ENCODE measurements at regions not wholly inside any gene's neighbourhood (a gene's known extent, or its start where the extent isn't known, plus 50 kb on each side); places are given as distances from the start of the nearest gene placed in this dataset.

DNA sequence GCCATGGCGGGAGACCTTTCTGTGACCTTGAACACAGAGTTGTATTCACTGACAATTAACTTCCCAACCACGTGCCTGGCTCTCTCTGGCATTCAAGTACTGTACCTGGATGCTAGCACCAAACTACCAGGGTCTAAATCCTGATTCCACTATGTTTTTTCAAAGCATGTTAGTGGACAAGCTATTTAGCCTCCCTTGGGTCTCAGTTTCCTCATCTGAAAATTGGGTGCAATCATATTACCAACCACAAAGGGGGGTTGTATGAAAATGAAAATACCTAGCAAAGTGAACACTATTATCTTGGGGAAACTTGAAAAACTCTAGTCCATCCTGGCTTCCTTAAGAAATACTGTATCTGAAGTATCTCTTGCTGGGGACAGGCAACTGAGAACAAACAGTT, 308.7 kb upstream of the SGK1 start:
- TF ChIP-seq, protein P1, sequence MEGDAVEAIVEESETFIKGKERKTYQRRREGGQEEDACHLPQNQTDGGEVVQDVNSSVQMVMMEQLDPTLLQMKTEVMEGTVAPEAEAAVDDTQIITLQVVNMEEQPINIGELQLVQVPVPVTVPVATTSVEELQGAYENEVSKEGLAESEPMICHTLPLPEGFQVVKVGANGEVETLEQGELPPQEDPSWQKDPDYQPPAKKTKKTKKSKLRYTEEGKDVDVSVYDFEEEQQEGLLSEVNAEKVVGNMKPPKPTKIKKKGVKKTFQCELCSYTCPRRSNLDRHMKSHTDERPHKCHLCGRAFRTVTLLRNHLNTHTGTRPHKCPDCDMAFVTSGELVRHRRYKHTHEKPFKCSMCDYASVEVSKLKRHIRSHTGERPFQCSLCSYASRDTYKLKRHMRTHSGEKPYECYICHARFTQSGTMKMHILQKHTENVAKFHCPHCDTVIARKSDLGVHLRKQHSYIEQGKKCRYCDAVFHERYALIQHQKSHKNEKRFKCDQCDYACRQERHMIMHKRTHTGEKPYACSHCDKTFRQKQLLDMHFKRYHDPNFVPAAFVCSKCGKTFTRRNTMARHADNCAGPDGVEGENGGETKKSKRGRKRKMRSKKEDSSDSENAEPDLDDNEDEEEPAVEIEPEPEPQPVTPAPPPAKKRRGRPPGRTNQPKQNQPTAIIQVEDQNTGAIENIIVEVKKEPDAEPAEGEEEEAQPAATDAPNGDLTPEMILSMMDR (IDR thresholded peaks at IDR 0.05), result no peak
- TF ChIP-seq POLR2A (IDR thresholded peaks at IDR 0.05; ENCODE audit: low read depth) (no peak), EP300 (IDR thresholded peaks at IDR 0.05) (no peak), POLR2AphosphoS5 (IDR thresholded peaks at IDR 0.05) (no peak)
- H3K36me3 ChIP-seq, result no peaks in the 10 kb centered on the region
- intact Hi-C loops (cut with DNase I), result no loop called here
- WGBS, result 87% methylated on average over 2 of the region's 2 CpGs
- no peaks in the 10 kb centered on the region for H3K27me3 ChIP-seq
- no peak overlapping the region for H3K27ac ChIP-seq (replicated peaks in 1 of 4)
- H3K9me3 ChIP-seq, result no peaks in the 10 kb centered on the region
- no peak overlapping the region for H3K4me3 ChIP-seq
- no peaks in the 10 kb centered on the region for H3K4me1 ChIP-seq
- DNase-seq (ENCODE audit: extremely low spot score), result no peak

DNA sequence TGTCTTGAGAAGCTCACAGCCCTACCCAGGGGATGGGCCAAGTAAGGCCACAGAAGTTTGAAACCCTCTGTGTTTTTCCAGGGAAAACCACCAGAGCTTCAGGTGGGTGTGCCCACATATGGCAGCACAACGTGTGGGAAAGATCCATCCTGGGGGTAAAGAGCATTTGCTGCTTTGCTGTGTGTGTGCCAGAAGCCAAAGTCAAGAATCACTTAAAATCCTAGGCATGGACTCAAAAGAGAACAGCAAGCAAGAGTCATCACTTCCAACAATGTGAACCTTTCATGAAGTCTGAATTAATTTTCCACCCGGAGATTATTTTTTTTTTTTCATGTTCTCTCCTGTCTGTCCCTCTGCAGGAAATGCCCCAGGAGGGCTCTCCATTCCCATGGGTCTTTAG, 308.2 kb upstream of the SGK1 start:
- Histone ChIP-seq H3K4me1 (no peaks in the 10 kb centered on the region), H3K4me3 (no peak overlapping the region), H3K36me3 (no peaks in the 10 kb centered on the region), H3K27me3 (no peaks in the 10 kb centered on the region), H3K27ac (replicated peaks in 1 of 4) (no peak overlapping the region), H3K9me3 (no peaks in the 10 kb centered on the region)
- intact Hi-C loops (cut with DNase I), result no loop called here
- DNase-seq (ENCODE audit: extremely low spot score), result no peak
- WGBS, result 48% methylated on average over 2 of the region's 2 CpGs
- TF ChIP-seq, protein P1 (IDR thresholded peaks at IDR 0.05), result no peak
- TF ChIP-seq EP300 (IDR thresholded peaks at IDR 0.05), result no peak
- no peak for TF ChIP-seq POLR2A (IDR thresholded peaks at IDR 0.05; ENCODE audit: low read depth)
- no peak for TF ChIP-seq POLR2AphosphoS5 (IDR thresholded peaks at IDR 0.05)

DNA sequence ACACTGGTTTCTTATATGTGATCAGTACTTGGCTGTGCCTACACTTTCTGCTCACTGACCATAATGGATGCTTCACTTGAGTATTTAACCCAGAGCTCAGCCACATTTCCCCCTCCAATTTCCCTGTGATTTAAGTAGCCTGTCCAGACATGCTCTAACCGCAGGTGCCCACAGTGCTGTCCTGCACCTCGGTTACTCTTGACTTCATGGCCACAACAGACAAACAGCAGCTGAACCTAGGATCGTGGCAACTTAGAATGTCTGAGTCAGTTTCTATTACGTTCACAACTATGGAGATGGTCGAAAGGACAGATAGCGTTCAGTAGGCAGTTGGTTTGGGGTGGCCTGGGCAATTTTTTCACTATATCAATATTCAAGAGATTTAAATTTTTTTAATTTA, 306.9 kb upstream of the SGK1 start:
- Histone ChIP-seq H3K27ac (replicated peaks in 1 of 4) (no peak overlapping the region), H3K36me3 (no peaks in the 10 kb centered on the region), H3K4me3 (no peak overlapping the region), H3K9me3 (no peaks in the 10 kb centered on the region), H3K27me3 (no peaks in the 10 kb centered on the region), H3K4me1 (no peaks in the 10 kb centered on the region)
- no peak for TF ChIP-seq EP300 (IDR thresholded peaks at IDR 0.05)
- no peak for TF ChIP-seq POLR2A (IDR thresholded peaks at IDR 0.05; ENCODE audit: low read depth)
- no peak for TF ChIP-seq POLR2AphosphoS5 (IDR thresholded peaks at IDR 0.05)
- TF ChIP-seq, protein P1 (IDR thresholded peaks at IDR 0.05), result no peak
- no peak for DNase-seq (ENCODE audit: extremely low spot score)
- WGBS, result 98% methylated on average over 6 of the region's 6 CpGs
- intact Hi-C loops (cut with DNase I), result no loop called here

DNA sequence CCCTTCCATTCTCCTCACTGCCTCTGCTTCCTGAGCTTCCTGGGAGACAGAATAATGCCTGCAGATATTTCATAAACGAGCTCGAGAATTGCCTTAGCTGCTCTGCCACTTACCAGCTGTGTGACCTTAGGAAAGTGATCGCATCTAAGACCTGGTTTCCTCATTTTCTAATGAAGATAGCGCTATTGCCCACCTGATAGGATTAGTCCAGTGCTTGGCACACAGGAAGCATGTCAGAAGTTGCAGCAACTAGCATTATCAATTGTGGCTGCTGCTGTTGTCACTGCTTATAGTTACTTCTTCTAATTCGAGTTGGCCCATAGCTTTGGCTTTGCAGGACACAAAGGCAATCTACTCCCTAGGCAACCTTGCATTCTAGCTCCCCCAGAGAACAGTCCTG, 305.5 kb upstream of the SGK1 start:
- no peak overlapping the region for H3K4me3 ChIP-seq
- H3K9me3 ChIP-seq, result no peaks in the 10 kb centered on the region
- intact Hi-C loops (cut with DNase I), result no loop called here
- H3K27me3 ChIP-seq, result no peaks in the 10 kb centered on the region
- no peak for TF ChIP-seq POLR2AphosphoS5 (IDR thresholded peaks at IDR 0.05)
- no peak for TF ChIP-seq POLR2A (IDR thresholded peaks at IDR 0.05; ENCODE audit: low read depth)
- TF ChIP-seq, protein P1 (IDR thresholded peaks at IDR 0.05), result no peak
- TF ChIP-seq EP300 (IDR thresholded peaks at IDR 0.05), result no peak
- no peak overlapping the region for H3K27ac ChIP-seq (replicated peaks in 1 of 4)
- H3K4me1 ChIP-seq, result no peaks in the 10 kb centered on the region
- WGBS, result 90% methylated on average over 5 of the region's 5 CpGs
- H3K36me3 ChIP-seq, result no peaks in the 10 kb centered on the region
- DNase-seq (ENCODE audit: extremely low spot score), result no peak

DNA sequence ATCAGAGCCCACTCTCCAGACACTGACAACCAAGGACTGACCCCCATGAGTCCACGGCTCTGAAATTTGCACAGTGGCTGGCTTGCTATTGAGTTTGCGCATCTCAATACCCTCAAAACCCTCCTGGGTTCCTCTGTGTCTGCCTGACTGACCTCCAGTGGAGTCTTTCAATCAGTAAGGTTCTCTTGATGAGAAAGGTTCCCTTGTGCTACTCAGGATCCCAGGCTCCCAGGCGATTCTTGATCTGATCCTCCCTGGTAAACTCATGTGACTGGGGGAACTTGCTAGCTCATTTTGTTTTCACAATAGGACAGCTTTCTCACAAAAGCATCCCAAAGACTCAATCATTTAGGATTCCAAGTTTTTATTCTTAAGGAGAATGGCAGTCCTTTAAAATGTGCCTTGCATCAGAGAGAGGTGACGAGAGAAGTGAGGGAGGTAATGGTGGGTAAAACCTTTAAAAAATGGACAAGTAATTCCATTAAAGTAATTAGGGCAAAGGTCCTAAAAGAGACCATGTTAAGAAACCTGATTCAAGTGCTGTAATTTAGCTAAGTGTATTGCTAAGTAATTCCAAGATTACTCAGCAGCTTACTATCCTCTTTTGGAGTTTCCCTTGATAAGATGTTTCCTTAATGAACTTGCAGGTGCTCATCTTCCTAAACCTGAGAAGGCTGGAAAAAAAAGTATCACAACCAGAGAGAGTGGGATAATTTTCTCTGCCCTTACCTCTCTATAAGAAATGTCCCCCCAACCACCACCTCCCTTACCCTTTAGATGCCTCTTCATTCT, 304.7 kb upstream of the SGK1 start:
- no peaks in the 10 kb centered on the region for H3K27me3 ChIP-seq
- intact Hi-C loops (cut with DNase I), result no loop called here
- H3K9me3 ChIP-seq, result no peaks in the 10 kb centered on the region
- 93% methylated on average over 4 of the region's 4 CpGs for WGBS
- H3K4me3 ChIP-seq, result no peak overlapping the region
- TF ChIP-seq POLR2A (IDR thresholded peaks at IDR 0.05; ENCODE audit: low read depth), result no peak
- no peak for TF ChIP-seq POLR2AphosphoS5 (IDR thresholded peaks at IDR 0.05)
- TF ChIP-seq, protein P1 (IDR thresholded peaks at IDR 0.05), result no peak
- TF ChIP-seq EP300 (IDR thresholded peaks at IDR 0.05), result no peak
- H3K4me1 ChIP-seq, result no peaks in the 10 kb centered on the region
- no peak for DNase-seq (ENCODE audit: extremely low spot score)
- no peaks in the 10 kb centered on the region for H3K36me3 ChIP-seq
- no peak overlapping the region for H3K27ac ChIP-seq (replicated peaks in 1 of 4)

Data from esophagus muscularis mucosa (tissue), 4 donors.